AG10803 (cell line): ENCODE measurements at regions not wholly inside any gene's neighbourhood (a gene's known extent, or its start where the extent isn't known, plus 50 kb on each side); places are given as distances from the start of the nearest gene placed in this dataset.

Experiments used
- DNase-seq: peaks from one replicate; pipeline ENCODE4 v3.0.0; 2010; ENCODE audit warnings: low read depth
- H3K4me3 ChIP-seq: 2 replicates; pipeline ENCODE4 v1.5.1; 2011; ENCODE audit warnings: mild to moderate bottlenecking, low read length, control low read depth
- CTCF ChIP-seq: conservative IDR thresholded peaks from 2 replicates; pipeline ENCODE4 v1.5.1; 2011; ENCODE audit warnings: mild to moderate bottlenecking, low read length, control low read depth, inconsistent platforms

- no peak overlapping the region for H3K4me3 ChIP-seq
- no peak for DNase-seq
- TF ChIP-seq CTCF, result no peak
Observed at GRCh38 chr10:111486346-111486745, 409.5 kb downstream of the ADRA2A start.

GRCh38 chr10:111488668-111489067 lies 411.8 kb downstream of the ADRA2A start:
- no peak for TF ChIP-seq CTCF
- no peak overlapping the region for H3K4me3 ChIP-seq
- no peak for DNase-seq

- DNase-seq, result no peak
- TF ChIP-seq CTCF, result no peak
- H3K4me3 ChIP-seq, result no peak overlapping the region
Observed at GRCh38 chr10:111491154-111491553, 414.3 kb downstream of the ADRA2A start.

- no peak for DNase-seq
- TF ChIP-seq CTCF, result no peak
- H3K4me3 ChIP-seq, result no peak overlapping the region
Observed at GRCh38 chr10:111493024-111493625, 416.3 kb downstream of the ADRA2A start.

- DNase-seq, result peak; percentile 11
- no peak overlapping the region for H3K4me3 ChIP-seq
- TF ChIP-seq CTCF, result no peak
Observed at GRCh38 chr10:111498560-111498959, 421.7 kb downstream of the ADRA2A start.

- TF ChIP-seq CTCF, result no peak
- H3K4me3 ChIP-seq, result no peak overlapping the region
- DNase-seq, result no peak
Observed at GRCh38 chr10:111504376-111504775, 427.5 kb downstream of the ADRA2A start.

- no peak for DNase-seq
- TF ChIP-seq CTCF, result no peak
- H3K4me3 ChIP-seq, result no peak overlapping the region
Observed at GRCh38 chr10:111506266-111507034, 429.6 kb downstream of the ADRA2A start.
